Fibroblast of pulmonary artery (primary cell): ENCODE measurements at regions not wholly inside any gene's neighbourhood (a gene's known extent, or its start where the extent isn't known, plus 50 kb on each side); places are given as distances from the start of the nearest gene placed in this dataset.
A peak's percentile ranks its signal among the peaks of the same experiment; 100 is the strongest.

Source experiments
- DNase-seq: peaks from one replicate; pipeline ENCODE4 v3.0.0-alpha.2; 2010; ENCODE audit warnings: low read depth
- H3K4me3 ChIP-seq: replicated peaks from 2 replicates; pipeline ENCODE4 v1.5.1; 2011; ENCODE audit warnings: low read depth, mild to moderate bottlenecking, control low read depth, low read length, moderate library complexity
- TF ChIP-seq, protein P1 (sequence below): IDR thresholded peaks from 2 replicates; pipeline ENCODE4 v1.5.1; 2011; ENCODE audit warnings: mild to moderate bottlenecking, control low read depth, low read length, inconsistent platforms; ENCODE audit errors: missing control alignments

DNA sequence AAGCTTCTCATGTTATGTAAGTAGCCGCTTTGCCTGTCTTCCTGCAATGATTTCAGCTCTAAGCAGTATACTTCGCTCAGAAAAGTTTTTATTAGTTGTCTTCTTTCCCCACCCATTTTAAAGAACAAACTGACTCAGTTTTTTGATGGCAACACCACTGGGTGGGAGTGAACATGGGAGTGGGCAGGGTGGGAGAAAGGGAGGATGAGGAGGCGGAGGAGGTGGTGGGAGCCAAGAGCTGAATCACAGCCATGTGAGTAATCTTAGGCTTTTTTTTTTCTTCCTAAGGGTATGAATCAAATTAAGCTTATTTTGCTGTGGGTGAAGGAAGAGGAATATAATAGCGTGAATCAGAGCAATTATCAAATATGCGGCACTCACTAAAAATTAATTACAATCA lies 574.3 kb upstream of the DIPK2B start:
- TF ChIP-seq, protein P1, sequence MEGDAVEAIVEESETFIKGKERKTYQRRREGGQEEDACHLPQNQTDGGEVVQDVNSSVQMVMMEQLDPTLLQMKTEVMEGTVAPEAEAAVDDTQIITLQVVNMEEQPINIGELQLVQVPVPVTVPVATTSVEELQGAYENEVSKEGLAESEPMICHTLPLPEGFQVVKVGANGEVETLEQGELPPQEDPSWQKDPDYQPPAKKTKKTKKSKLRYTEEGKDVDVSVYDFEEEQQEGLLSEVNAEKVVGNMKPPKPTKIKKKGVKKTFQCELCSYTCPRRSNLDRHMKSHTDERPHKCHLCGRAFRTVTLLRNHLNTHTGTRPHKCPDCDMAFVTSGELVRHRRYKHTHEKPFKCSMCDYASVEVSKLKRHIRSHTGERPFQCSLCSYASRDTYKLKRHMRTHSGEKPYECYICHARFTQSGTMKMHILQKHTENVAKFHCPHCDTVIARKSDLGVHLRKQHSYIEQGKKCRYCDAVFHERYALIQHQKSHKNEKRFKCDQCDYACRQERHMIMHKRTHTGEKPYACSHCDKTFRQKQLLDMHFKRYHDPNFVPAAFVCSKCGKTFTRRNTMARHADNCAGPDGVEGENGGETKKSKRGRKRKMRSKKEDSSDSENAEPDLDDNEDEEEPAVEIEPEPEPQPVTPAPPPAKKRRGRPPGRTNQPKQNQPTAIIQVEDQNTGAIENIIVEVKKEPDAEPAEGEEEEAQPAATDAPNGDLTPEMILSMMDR = no peak
- H3K4me3 ChIP-seq = peak overlapping the region; percentile 25
- DNase-seq = peak; percentile 83

DNA sequence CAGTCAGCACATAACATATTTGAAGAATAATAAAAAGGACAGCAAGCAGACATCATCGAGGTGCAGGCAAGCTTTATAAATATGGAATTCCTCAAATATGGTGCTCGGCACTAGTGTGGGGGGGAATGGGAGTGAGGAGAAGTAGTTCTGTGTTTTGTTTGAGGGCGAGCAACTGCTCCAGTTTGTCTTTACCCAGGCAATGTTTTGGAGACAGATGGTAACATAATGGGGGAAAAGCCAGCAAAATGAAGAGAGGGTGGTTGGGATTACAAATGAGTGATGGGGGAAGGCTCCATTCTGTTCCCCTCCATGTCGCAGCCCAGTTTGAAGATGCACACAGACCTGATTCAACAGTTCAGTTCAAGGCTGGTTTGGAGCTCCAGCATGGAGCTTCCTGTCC lies 572.9 kb upstream of the DIPK2B start:
- no peak for DNase-seq
- H3K4me3 ChIP-seq = no peak overlapping the region
- TF ChIP-seq, protein P1 = no peak

DNA sequence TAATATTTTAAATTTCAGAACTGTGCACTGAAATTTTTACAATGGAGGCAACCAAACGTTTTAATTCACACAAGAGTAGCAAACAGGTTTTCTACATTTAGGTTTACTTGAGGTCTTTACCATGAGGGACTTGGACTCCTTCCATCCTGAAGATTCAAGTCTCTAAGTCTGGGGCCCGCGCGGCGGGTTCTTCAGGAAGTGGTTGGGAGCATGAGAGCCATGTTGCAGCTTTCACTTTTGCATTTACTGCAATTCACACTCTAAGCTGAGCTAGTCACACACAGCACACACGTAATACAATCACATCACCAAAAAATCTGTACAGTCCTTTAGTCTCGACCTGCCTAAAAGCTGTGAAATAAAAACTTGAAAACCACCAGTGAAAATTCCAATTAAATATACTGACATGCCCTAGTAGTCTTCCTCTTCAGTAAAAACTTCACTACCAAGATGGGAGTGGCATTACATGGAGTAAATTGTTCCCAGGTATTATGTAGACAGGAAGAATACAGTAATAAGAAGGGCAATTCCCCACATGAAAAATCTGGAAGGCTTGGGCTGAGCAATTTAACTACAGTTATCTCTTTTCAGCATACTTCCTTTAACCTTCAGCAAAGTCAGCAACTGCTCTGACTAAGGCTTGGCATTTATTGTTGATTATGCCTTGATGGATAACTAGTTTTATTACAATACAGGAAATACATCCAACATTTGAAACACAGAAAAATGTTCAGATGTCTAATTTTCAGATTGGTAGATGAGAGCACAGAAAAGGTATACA lies 571.1 kb upstream of the DIPK2B start:
- TF ChIP-seq, protein P1 = no peak
- DNase-seq = peak; percentile 55
- H3K4me3 ChIP-seq = peak overlapping the region; percentile 75

DNA sequence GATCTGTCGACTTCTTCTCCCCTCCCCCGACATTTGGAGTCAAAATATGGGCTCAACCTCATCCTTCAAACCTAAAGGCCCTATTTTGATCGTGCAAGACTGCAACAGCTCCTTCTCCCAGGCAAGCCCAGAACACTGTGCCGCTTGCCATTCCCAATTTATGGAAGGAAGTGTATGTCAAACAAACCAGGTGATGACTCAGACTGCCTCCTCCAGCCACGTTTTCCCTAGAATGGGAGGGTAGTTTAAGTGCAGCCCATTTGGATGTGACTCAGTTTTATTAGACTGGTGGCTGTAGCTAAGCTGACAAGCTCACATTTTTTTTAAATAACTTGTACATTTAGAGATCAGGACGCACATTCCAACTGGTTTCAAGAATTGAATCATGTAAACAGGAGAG lies 570.4 kb upstream of the DIPK2B start:
- H3K4me3 ChIP-seq = peak overlapping the region; percentile 75
- DNase-seq = peak; percentile 86
- TF ChIP-seq, protein P1 = no peak

DNA sequence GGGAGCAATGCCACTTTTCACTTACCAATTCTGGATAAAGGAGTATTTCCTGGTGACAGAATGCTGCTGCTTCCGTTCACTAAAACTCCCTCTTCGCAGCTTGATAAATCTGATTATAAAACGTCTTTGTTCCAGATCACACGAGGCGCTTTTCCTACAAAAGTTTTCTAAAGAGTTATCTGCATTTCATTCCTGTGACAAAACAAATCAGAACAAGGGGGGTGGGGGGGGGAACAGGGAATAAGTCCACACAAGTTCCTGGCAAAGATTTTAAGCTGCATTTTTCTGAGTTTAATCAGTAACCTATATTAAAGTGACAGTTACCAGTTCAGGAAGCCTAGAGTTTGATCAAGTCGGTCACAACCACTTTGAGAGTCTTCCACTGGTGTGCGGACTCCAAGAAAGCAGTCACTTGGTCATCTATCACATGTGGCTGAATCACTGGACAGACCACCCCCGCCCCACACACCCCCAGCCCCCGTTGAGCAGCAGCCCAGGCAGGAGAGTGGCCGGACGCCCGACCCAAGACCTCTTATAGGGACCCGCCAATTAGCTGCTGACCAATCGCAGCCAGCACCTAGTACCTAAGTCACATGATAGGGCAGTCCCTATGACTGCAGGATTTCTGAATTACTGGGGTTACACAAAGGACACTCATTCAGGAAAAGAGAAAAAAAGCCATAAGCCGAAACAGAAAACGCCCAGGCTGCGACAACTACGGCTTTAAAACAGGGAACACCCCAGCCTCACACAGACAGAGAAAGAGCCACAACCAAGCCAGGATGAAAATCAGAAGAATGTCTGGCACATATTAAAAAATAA lies 569.3 kb upstream of the DIPK2B start:
- TF ChIP-seq, protein P1 = no peak
- DNase-seq = peak; percentile 91
- H3K4me3 ChIP-seq = peak overlapping the region; percentile 75

DNA sequence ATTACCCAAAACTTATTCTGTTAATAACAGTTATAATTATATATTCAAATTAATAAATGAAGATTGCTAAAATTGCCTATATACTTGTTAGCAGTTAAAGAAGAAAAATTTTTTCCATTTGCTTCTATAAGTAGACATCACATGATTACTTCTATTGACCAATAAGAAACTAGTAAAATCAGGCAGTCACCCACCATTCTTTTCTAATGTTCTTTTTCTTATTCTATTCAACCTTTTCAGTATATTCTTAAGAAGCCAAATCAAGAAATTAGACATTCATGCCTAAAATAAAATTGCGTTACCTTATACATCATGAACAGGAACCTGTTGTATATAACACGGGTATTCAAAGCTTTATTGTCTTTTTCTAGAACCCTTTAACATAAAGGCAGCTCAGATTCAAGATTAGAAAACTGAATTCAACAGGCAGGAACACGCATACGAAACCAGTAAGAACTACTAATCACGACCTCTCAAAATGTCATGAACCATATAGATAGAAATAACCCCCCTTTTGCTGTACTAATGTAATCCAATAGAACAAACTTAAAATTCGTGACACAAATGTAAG lies 568.1 kb upstream of the DIPK2B start:
- TF ChIP-seq, protein P1 = no peak
- DNase-seq = no peak
- peak overlapping the region; percentile 75 for H3K4me3 ChIP-seq
